D721Med (cell line): ENCODE measurements at regions not wholly inside any gene's neighbourhood (a gene's known extent, or its start where the extent isn't known, plus 50 kb on each side); places are given as distances from the start of the nearest gene placed in this dataset.
"Not testable (repeated sequence)": the region's sequence is repeated elsewhere in the genome, so short reads cannot be mapped to it uniquely, and the experiment has no call there.

Experiments used
- DNase-seq: peaks from one replicate; pipeline ENCODE4 v3.0.0; 2011; ENCODE audit warnings: low spot score; ENCODE audit not compliant: insufficient read length
- FAIRE-seq: peaks from 2 replicates; lab custom pipeline; 2011; peaks lifted over from hg19 to GRCh38; lab: Jason Lieb, UNC
- CTCF ChIP-seq: IDR thresholded peaks from 2 replicates; pipeline ENCODE4 v1.5.1; 2012; ENCODE audit warnings: mild to moderate bottlenecking, control low read depth; ENCODE audit not compliant: insufficient read depth; ENCODE audit errors: missing control alignments

- DNase-seq: no peak
- no peak for TF ChIP-seq CTCF
- FAIRE-seq: no peak
Measured at GRCh38 chr7:119936836-119937235, 336.1 kb upstream of the KCND2 start.

GRCh38 chr7:119937745-119938144 is 335.2 kb upstream of the KCND2 start:
- no peak for FAIRE-seq
- no peak for DNase-seq
- TF ChIP-seq CTCF: no peak

- DNase-seq (no peak), FAIRE-seq (no peak)
- no peak for TF ChIP-seq CTCF
Measured at GRCh38 chr7:119943942-119944600, 328.9 kb upstream of the KCND2 start.

GRCh38 chr7:119944601-119944972 is 328.4 kb upstream of the KCND2 start:
- no peak for FAIRE-seq
- no peak for TF ChIP-seq CTCF
- no peak for DNase-seq

- no peak for DNase-seq
- no peak for FAIRE-seq
- TF ChIP-seq CTCF: no peak
Measured at GRCh38 chr7:119945822-119946221, 327.2 kb upstream of the KCND2 start.

GRCh38 chr7:119949053-119949452 is 323.9 kb upstream of the KCND2 start:
- no peak for FAIRE-seq
- DNase-seq: no peak
- no peak for TF ChIP-seq CTCF

- DNase-seq, FAIRE-seq: not testable (repeated sequence)
Measured at GRCh38 chr7:119950390-119951041, 322.5 kb upstream of the KCND2 start.

GRCh38 chr7:119951614-119952013 is 321.4 kb upstream of the KCND2 start:
- DNase-seq, FAIRE-seq: not testable (repeated sequence)
